ENCODE measurements at regions not wholly inside any gene's neighbourhood (a gene's known extent, or its start where the extent isn't known, plus 50 kb on each side); places are given as distances from the start of the nearest gene placed in this dataset.
A peak's percentile ranks its signal among the peaks of the same experiment; 100 is the strongest.

GRCh38 chr10:128835361-128835760 lies 631.7 kb upstream of the MGMT start:
- FAIRE-seq: no peak

DNA sequence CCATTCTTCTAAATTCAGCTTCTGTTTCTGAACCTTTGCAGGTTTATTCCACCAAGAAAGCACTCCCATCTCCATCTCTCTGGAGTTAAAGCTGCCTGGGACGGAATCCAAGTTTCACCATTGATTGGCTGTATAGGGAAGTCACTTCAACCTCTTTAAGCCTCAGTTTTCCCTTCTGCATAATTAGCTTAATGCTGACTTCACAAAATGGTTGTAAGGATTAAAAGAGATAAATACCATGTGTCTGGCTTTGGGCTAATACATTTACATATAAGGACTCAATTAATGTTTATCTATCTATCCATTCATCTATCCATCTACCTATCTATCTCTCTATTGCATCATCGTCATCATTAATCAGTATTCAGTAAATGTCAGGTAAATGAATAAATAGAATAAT lies 629.6 kb upstream of the MGMT start:
- FAIRE-seq: no peak

DNA sequence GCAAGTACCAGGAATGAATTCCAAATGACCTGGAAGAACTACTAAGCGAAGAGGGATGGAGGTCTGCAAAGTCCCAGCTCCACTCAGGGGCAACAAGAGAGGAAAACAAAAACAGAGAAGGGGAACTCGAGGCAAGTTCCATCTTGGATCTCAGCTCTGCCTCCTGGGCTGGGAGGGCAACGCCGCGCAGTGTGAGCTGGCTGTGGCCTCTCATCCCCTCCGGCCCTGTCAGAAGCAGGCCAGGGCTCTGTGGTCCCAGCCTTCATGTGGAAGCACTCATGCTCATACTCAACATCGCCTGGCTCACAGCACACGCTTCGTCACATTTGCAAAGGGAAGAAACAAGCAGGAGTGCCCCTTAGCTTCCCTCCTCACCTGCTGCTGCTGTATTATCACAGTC lies 627.9 kb upstream of the MGMT start:
- FAIRE-seq: no peak

GRCh38 chr10:128839701-128840100 lies 627.3 kb upstream of the MGMT start:
- FAIRE-seq: peak; percentile 84

GRCh38 chr10:128843972-128844371 lies 623.1 kb upstream of the MGMT start:
- no peak for FAIRE-seq

DNA sequence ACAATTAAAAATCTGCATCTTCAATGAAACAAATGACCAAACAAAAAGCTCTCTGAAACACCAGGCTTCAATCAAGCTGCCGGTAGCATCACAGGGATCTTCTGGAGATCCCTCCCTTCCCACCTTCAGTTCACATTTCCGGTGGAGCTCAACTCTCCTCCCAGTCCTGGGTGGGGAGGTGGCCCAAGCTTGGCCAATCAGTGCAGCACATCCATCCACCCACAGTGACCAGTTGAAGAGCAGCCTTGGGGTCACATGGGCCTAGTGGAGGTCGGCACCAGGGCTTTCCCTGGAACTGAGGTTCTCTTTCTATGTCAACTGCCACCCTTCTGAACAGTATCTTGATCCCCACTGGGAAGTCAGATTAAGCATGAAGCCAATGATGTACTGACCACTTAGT lies 620.1 kb upstream of the MGMT start:
- FAIRE-seq: no peak

DNA sequence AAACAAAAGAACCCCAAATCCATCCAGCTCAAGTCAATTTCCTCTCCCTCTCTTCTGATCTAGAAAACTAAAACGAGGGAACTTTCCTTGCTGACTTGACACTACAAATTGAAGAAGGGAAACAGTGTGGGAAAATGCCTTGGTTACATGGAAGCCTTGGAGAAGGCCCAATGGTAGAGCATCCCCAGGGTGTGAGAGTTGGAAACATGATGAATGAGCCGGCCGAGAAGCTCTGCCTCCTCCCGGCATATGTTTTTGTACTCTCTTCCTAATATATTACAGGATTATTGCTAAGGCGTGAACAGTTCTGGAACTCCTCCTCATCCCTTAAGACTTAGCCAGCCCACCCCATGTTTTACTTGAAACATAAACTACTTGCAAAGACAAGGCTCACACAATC lies 618.2 kb upstream of the MGMT start:
- no peak for FAIRE-seq

DNA sequence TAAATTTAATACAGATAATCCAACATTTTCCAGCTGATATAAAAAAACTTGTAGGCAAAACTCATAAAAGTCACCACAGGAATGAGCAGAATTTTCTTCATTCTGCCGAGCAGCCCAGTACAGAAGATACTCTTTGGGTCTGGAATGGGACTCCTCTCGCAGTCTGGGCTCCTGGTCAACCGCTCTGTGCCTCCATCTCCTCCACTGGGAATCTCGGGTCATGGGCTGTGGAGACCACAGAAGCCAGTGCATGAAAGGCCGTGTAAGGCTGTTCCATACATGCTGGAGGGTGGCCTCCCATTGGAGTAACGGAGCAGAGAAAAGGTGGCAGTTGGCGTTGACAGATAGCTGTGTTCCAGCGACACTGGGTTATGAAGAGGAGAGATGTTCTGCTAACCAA lies 616.4 kb upstream of the MGMT start:
- FAIRE-seq: no peak

- FAIRE-seq: no peak
Measured at GRCh38 chr10:128851281-128851680, 615.8 kb upstream of the MGMT start.

DNA sequence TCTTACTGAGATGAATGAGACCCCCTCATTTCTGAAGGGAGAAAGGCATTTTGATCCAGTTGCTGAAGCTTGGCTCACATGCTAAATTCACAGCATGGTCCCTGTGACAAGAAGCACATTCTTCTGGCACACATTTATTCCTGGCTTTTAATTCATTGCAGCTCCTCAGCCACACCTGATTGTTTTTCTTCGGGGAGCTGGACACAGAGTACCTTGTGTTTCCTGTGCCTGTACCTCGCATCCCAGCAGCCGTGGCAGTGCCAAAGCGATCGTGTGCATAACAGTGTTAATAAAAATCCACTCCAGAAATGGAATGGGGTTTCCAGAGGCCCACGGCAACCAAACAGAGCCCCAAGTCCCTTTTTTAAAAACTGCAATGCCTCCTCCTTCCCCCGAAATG lies 615.3 kb upstream of the MGMT start:
- FAIRE-seq: no peak

DNA sequence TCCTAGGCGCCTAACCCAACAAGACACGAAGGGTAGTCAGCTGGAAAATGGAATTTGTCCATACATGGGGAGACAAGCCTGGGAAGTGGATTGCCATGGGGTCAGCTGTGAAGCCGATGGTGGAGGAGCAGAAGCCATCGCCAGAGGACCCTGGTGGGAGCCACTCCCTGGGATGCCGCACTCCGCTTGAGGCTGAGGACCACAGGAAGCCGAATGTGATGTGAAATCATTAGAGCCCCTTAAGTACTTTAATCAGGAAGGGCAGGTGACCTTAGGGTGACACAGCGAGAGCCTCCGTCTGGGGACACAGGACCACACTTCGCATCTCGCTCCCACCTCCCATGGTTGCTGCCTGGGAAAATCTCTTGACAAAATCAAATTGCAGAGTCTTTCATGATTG lies 614.6 kb upstream of the MGMT start:
- no peak for FAIRE-seq

GRCh38 chr10:128852902-128853301 lies 614.1 kb upstream of the MGMT start:
- FAIRE-seq: no peak

- FAIRE-seq: no peak
Measured at GRCh38 chr10:128853537-128853936, 613.5 kb upstream of the MGMT start.

- FAIRE-seq: no peak
Measured at GRCh38 chr10:128854204-128854603, 612.8 kb upstream of the MGMT start.

DNA sequence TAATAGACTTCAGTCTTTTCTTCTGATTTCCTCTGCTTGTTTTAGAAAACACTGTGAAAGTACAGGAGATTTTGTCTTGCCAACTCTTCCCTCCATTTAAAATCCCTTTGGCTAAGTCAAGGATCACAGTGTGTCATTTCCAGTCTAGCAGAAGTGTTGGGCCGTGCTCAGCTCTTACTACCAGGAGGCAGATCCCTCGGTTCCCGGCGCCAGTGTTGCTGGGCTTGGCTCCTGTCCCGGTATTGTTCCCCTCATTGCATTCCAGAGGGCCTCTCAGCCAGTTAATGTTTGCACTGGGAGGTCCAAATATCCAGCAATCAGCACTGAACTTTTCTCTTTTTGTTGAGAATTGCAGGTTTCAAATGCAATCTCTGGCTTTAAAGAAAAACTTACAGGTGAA lies 612.1 kb upstream of the MGMT start:
- no peak for FAIRE-seq

- FAIRE-seq: no peak
Measured at GRCh38 chr10:128855618-128856428, 611.2 kb upstream of the MGMT start.

GRCh38 chr10:128859738-128860386 lies 607.2 kb upstream of the MGMT start:
- FAIRE-seq: no peak

DNA sequence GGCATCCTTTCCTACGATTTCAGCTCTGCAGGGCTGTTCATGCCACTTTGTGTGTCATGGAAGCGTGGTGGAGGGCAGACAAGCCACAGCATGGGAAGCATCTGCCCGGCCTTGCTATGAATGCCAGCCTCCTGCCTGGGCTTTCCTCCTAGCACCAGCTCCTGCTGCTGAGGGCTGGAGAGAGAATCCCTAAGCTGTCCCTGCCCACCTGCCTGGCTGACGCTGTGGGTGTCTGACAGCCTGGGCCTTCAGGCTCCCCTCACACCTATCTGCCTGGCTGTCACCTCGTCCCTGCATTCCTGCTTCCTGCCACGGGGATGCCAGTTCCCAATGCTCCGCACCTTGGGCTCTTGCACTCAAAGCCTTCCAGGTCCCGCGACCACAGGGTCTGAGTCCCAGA lies 606.5 kb upstream of the MGMT start:
- FAIRE-seq: no peak

GRCh38 chr10:128861018-128861901 lies 605.8 kb upstream of the MGMT start:
- no peak for FAIRE-seq

GRCh38 chr10:128863411-128863810 lies 603.6 kb upstream of the MGMT start:
- no peak for FAIRE-seq

DNA sequence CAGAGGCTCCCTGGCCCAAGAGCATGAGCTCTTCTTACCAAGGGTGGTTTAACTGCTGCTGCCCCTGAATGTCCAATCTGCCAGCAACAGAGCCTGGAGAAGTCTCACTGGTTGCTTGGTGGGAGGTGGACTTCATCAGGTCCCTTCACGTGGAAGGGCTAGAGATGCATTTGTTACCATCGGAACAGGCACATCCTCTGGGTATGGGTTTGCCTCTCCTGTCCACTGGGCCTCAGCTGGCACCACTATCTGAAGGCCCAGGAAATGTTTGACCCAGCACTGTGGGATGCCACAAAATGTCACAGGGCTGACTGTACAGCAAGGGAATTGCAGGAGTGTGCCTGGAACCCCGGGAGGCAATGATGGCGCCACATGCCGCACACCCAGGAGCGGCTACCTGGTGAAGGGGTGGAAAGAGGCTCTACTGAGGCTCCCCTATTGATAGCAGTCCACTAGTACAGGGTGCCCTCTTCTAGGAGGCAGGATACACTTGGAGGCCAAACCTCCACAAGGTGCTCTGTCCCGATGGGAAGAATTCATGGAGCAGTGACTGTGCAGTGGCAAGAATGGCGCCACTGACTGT lies 603.1 kb upstream of the MGMT start:
- no peak for FAIRE-seq

- FAIRE-seq: no peak
Measured at GRCh38 chr10:128864554-128865295, 602.3 kb upstream of the MGMT start.
